ENCODE measurements at regions not wholly inside any gene's neighbourhood (a gene's known extent, or its start where the extent isn't known, plus 50 kb on each side); places are given as distances from the start of the nearest gene placed in this dataset.
A peak's percentile ranks its signal among the peaks of the same experiment; 100 is the strongest.

- Histone ChIP-seq H3K9me3 (no peaks in the 10 kb centered on the region), H2AFZ (ENCODE audit: low read depth) (no peak overlapping the region), H3K79me2 (ENCODE audit: insufficient read depth) (no peaks in the 10 kb centered on the region), H3K27me3 (ENCODE audit: insufficient read depth) (no peaks in the 10 kb centered on the region; the same call in 1 of the 2 replicates), H3F3A (replicated peaks; ENCODE audit: insufficient read depth) (no peaks in the 10 kb centered on the region), H3K4me1 (ENCODE audit: control insufficient read depth in 1 of 2, insufficient read depth in 2 of 2, low read depth in 1 of 2, low read length in 1 of 2) (peaks cover 2 to 3% of the 10 kb centered on the region in 2 experiments; a peak in 2 of 4 replicates), H3K9ac (no peak overlapping the region), H4K20me1 (ENCODE audit: insufficient read depth) (no peaks in the 10 kb centered on the region), H3K4me3 (ENCODE audit: low read depth in 2 of 2, low read length in 1 of 2) (peak overlapping the region in 1 of 2 experiments; percentile 29; a peak in 1 of 4 replicates), H3K9me2 (no peaks in the 10 kb centered on the region), H3K4me2 (no peak overlapping the region), H3K36me3 (replicated peaks in 1 of 2; ENCODE audit: control insufficient read depth in 1 of 2, insufficient read depth in 2 of 2, low read length in 1 of 2) (no peaks in the 10 kb centered on the region), H3K27ac (ENCODE audit: low read depth in 2 of 2, low read length in 1 of 2) (no peak overlapping the region)
- POLR2A ChIA-PET = interaction anchor here (0.5 kb wide), 1 partner anchor 109 kb away, joined by 4 read pairs; no protein-coding TSS in a partner anchor
- TF ChIP-seq IRF3 (IDR thresholded peaks at IDR 0.05; ENCODE audit: low read depth, low read length) (no peak), FOSL2 (IDR thresholded peaks at IDR 0.05; ENCODE audit: borderline replicate concordance, low read depth) (no peak), YY1 (IDR thresholded peaks at IDR 0.05; ENCODE audit: low read depth) (no peak), RAD21 (IDR thresholded peaks at IDR 0.05; ENCODE audit: low read length) (peak; percentile 92), USF2 (IDR thresholded peaks at IDR 0.05; ENCODE audit: borderline replicate concordance, low read depth, low read length) (no peak), TAF1 (IDR thresholded peaks at IDR 0.05; ENCODE audit: borderline replicate concordance, low read depth, low read length) (no peak), CTCF (IDR thresholded peaks at IDR 0.05) (peak; percentile 84), RXRA (IDR thresholded peaks at IDR 0.05; ENCODE audit: borderline replicate concordance, low read depth) (no peak), JUND (IDR thresholded peaks at IDR 0.05) (no peak), ELF1 (IDR thresholded peaks at IDR 0.05) (no peak), NFIC (IDR thresholded peaks at IDR 0.05; ENCODE audit: borderline replicate concordance) (no peak), USF1 (IDR thresholded peaks at IDR 0.05; ENCODE audit: borderline replicate concordance, low read depth) (no peak), NRF1 (IDR thresholded peaks at IDR 0.05; ENCODE audit: low read depth, low read length) (peak; percentile 53), EP300 (IDR thresholded peaks at IDR 0.05; ENCODE audit: borderline replicate concordance in 1 of 2, low read depth in 1 of 2, low read length in 1 of 2) (no peak), MEF2A (IDR thresholded peaks at IDR 0.05; ENCODE audit: borderline replicate concordance, low read depth) (no peak), TCF12 (IDR thresholded peaks at IDR 0.05) (no peak), GABPA (IDR thresholded peaks at IDR 0.05; ENCODE audit: low read depth) (no peak), MAX (IDR thresholded peaks at IDR 0.05; ENCODE audit: low read depth) (no peak), SMC3 (IDR thresholded peaks at IDR 0.05; ENCODE audit: low read depth, low read length) (peak; percentile 93), PBX3 (IDR thresholded peaks at IDR 0.05) (no peak), CHD2 (IDR thresholded peaks at IDR 0.05; ENCODE audit: low read length, partially characterized antibody) (no peak), RCOR1 (IDR thresholded peaks at IDR 0.05; ENCODE audit: low read length) (no peak), ZBTB33 (IDR thresholded peaks at IDR 0.05; ENCODE audit: borderline replicate concordance, low read depth) (no peak), TEAD4 (IDR thresholded peaks at IDR 0.05; ENCODE audit: borderline replicate concordance, insufficient read depth) (no peak), RFX5 (IDR thresholded peaks at IDR 0.05; ENCODE audit: low read length) (no peak)
- CTCF ChIA-PET = interaction anchor here (0.5 to 6.0 kb wide), 123 partner anchors 9 to 875 kb away, joined by 3 to 110 read pairs (median 4); partner anchors contain the start of genes DLL1, FAM120B and PSMB1
- 25% methylated on average over 29 of the region's 32 CpGs for WGBS (ENCODE audit: low lambda C conversion rate)
- DNase-seq = peak; percentile 88
Observed at GRCh38 chr6:169831450-169832246, 80.2 kb downstream of the ERMARD start.

All from SK-N-SH (cell line).